Small intestine (tissue), 7 donors: ENCODE measurements at regions not wholly inside any gene's neighbourhood (a gene's known extent, or its start where the extent isn't known, plus 50 kb on each side); places are given as distances from the start of the nearest gene placed in this dataset.
"Not testable (repeated sequence)": the region's sequence is repeated elsewhere in the genome, so short reads cannot be mapped to it uniquely, and the experiment has no call there.

Experiments
- DNase-seq, 2 donors: peaks; one replicate each; pipeline versions ENCODE4 v3.0.0 to v3.0.0-alpha.2; 2013
- FAIRE-seq: peaks from 2 replicates; lab custom pipeline; 2012; peaks lifted over from hg19 to GRCh38; lab: Jason Lieb, UNC
- H3K27ac ChIP-seq, 3 donors: one replicate each; pipeline ENCODE4 v1.5.1; 2013; ENCODE audit warnings: low read length in 2 of 3, mild to moderate bottlenecking in 2 of 3, control low read depth in 1 of 3, inconsistent platforms in 1 of 3, low read depth in 1 of 3, moderate library complexity in 1 of 3
- H3K27me3 ChIP-seq, 3 donors: one replicate each; pipeline ENCODE4 v1.6.1; 2013; ENCODE audit warnings: low read length in 3 of 3, inconsistent platforms in 1 of 3; ENCODE audit not compliant: control insufficient read depth in 3 of 3, insufficient read depth in 3 of 3
- H3K36me3 ChIP-seq, 3 donors: one replicate each; pipeline ENCODE4 v1.6.1; 2013; ENCODE audit warnings: low read length in 3 of 3, inconsistent platforms in 1 of 3, low read depth in 1 of 3, mild to moderate bottlenecking in 1 of 3, moderate library complexity in 1 of 3; ENCODE audit not compliant: control insufficient read depth in 3 of 3, insufficient read depth in 2 of 3
- H3K4me1 ChIP-seq, 3 donors: one replicate each; pipeline ENCODE4 v1.6.1; 2013; ENCODE audit warnings: low read length in 2 of 3, inconsistent platforms in 1 of 3, low read depth in 1 of 3, mild to moderate bottlenecking in 1 of 3, moderate library complexity in 1 of 3; ENCODE audit not compliant: control insufficient read depth in 3 of 3, insufficient read depth in 2 of 3
- H3K4me3 ChIP-seq, 3 donors: one replicate each; pipeline ENCODE4 v1.5.1; 2013; ENCODE audit warnings: low read length in 3 of 3, control low read depth in 1 of 3, inconsistent platforms in 1 of 3, low read depth in 1 of 3, mild to moderate bottlenecking in 1 of 3, moderate library complexity in 1 of 3
- H3K9me3 ChIP-seq, 2 donors: one replicate each; pipeline ENCODE4 v1.6.1; 2013; ENCODE audit warnings: low read depth in 1 of 2, low read length in 1 of 2; ENCODE audit not compliant: control insufficient read depth in 2 of 2, insufficient read depth in 1 of 2
- WGBS, 3 donors: extraction: QIAGEN DNeasy Blood & Tissue Kit; methylation state at CpG; one replicate each; pipeline ENCODE4 v1.1.7; 2013; 5-methylcytosine and 5-hydroxymethylcytosine counted together
- donor health status: healthy with polysubstance abuse.
- donor health status: control.
- donor health status: control.
- donor health status: Bipolar disorder and iron deficiency.
- donor health status: healthy.

- Histone ChIP-seq H3K36me3 (no peaks in the 10 kb centered on the region), H3K9me3 (peaks cover 0 to 2% of the 10 kb centered on the region in 2 donors), H3K27me3 (no peaks in the 10 kb centered on the region), H3K27ac (no peak overlapping the region), H3K4me3 (no peak overlapping the region), H3K4me1 (no peaks in the 10 kb centered on the region)
- 73 to 79% (median 79%) methylated on average over 2 of the region's 2 CpGs for WGBS, 3 donors
- FAIRE-seq (no peak), DNase-seq (no peak)
Measured at GRCh38 chr5:50343715-50344114, 97.4 kb downstream of the EMB start.

- no peaks in the 10 kb centered on the region for H3K4me1 ChIP-seq
- WGBS, 3 donors: 69 to 82% (median 78%) methylated on average over 2 of the region's 2 CpGs
- DNase-seq: no peak
- H3K27ac ChIP-seq: no peak overlapping the region
- peaks cover 0 to 2% of the 10 kb centered on the region in 2 donors for H3K9me3 ChIP-seq
- no peak overlapping the region for H3K4me3 ChIP-seq
- FAIRE-seq: no peak
- H3K36me3 ChIP-seq: no peaks in the 10 kb centered on the region
- no peaks in the 10 kb centered on the region for H3K27me3 ChIP-seq
Measured at GRCh38 chr5:50340757-50341156, 100.3 kb downstream of the EMB start.

DNA sequence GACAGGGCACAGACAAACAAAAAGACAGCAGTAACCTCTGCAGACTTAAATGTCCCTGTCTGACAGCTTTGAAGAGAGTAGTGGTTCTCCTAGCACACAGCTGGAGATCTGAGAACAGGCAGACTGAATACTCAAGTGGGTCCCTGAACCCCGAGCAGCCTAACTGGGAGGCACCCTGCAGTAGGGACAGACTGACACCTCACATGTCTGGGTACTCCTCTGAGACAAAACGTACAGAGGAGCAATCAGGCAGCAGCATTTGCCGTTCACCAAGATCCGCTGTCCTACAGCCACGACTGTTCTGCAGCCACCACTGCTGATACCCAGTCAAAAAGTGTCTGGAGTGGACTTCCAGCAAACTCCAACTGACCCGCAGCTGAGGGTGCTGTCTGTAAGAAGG lies 110.5 kb downstream of the EMB start:
- FAIRE-seq, H3K27ac ChIP-seq, H3K4me1 ChIP-seq, H3K36me3 ChIP-seq, H3K27me3 ChIP-seq, H3K4me3 ChIP-seq, DNase-seq: not testable (repeated sequence)
- WGBS, 3 donors: 59 to 79% (median 69%) methylated on average over 6 of the region's 6 CpGs
- peaks cover 0 to 12% of the 10 kb centered on the region in 2 donors for H3K9me3 ChIP-seq

DNA sequence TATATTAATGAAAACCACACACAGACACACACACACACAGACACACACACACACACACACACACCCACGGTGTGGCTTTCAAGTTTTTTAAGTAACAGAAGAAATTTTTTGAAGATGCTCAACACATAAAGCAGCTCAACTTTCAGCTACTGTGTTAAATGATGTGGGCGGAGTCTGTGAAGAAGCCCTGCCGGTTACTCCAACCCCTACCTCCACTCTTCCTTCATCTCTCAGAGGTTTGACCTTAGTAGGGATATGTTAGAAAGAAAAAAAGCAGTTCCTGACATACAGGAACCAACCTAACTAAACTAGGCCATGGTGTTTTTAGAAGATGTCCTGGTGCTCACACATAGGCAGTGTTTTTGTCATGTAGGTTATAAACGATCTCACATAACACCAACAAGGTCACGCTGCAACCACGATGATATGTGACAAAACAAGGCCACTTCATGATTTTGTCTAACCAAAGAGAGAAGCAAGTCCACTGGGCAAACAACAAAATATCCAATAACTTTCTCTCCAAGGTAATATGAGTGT lies 112.8 kb downstream of the EMB start:
- peaks cover 0 to 14% of the 10 kb centered on the region in 2 donors for H3K9me3 ChIP-seq
- DNase-seq (no peak), FAIRE-seq (no peak)
- H3K27me3 ChIP-seq: no peaks in the 10 kb centered on the region
- H3K27ac ChIP-seq: no peak overlapping the region
- H3K4me3 ChIP-seq: no peak overlapping the region
- WGBS, 3 donors: 52 to 72% (median 69%) methylated on average over 6 of the region's 6 CpGs
- H3K4me1 ChIP-seq: no peaks in the 10 kb centered on the region
- no peaks in the 10 kb centered on the region for H3K36me3 ChIP-seq

GRCh38 chr5:50325237-50325832 lies 115.8 kb downstream of the EMB start:
- WGBS, 3 donors: 19 to 32% (median 28%) methylated on average over 4 of the region's 4 CpGs
- H3K27ac ChIP-seq: no peak overlapping the region
- FAIRE-seq: peak; percentile 44

GRCh38 chr5:50320131-50320749 lies 120.8 kb downstream of the EMB start:
- Histone ChIP-seq H3K4me3 (no peak overlapping the region), H3K9me3 (peaks cover 0 to 10% of the 10 kb centered on the region in 2 donors), H3K36me3 (no peaks in the 10 kb centered on the region), H3K27me3 (no peaks in the 10 kb centered on the region), H3K4me1 (no peaks in the 10 kb centered on the region), H3K27ac (no peak overlapping the region)
- FAIRE-seq (no peak), DNase-seq (no peak)
- 63 to 69% (median 68%) methylated on average over 1 of the region's 1 CpG for WGBS, 3 donors

More at GRCh38 chr5:50325237-50325832, 115.8 kb downstream of the EMB start:
- peak; percentile 9 to 27 for DNase-seq
- no peaks in the 10 kb centered on the region for H3K36me3 ChIP-seq
- H3K27me3 ChIP-seq: no peaks in the 10 kb centered on the region
- H3K4me3 ChIP-seq: no peak overlapping the region
- H3K9me3 ChIP-seq: peaks cover 0 to 10% of the 10 kb centered on the region in 2 donors
- no peaks in the 10 kb centered on the region for H3K4me1 ChIP-seq

DNA sequence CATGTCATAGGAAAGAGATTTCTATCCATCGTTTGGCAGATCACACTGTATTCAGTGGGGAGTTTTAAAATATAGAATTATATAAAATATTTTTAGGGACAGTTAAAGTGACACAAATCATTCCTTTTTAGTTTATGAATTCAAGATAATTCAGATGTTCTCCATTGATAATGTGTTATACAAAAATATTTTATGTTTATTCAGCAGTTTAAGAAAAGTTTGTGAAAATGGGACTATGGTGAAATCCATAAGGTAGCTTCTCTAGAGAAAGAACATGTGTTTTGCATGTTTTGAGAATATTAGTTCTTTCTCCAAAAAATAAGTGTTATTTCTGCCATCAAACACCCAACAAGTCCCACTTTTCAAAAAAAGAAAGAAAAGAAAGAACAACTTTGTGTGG lies 122.9 kb downstream of the EMB start:
- no peaks in the 10 kb centered on the region for H3K27me3 ChIP-seq
- FAIRE-seq (no peak), DNase-seq (no peak)
- H3K4me3 ChIP-seq: no peak overlapping the region
- no peak overlapping the region for H3K27ac ChIP-seq
- peaks cover 0 to 8% of the 10 kb centered on the region in 2 donors for H3K9me3 ChIP-seq
- H3K36me3 ChIP-seq: no peaks in the 10 kb centered on the region
- 57 to 71% (median 62%) methylated on average over 1 of the region's 1 CpG for WGBS, 3 donors
- no peaks in the 10 kb centered on the region for H3K4me1 ChIP-seq

DNA sequence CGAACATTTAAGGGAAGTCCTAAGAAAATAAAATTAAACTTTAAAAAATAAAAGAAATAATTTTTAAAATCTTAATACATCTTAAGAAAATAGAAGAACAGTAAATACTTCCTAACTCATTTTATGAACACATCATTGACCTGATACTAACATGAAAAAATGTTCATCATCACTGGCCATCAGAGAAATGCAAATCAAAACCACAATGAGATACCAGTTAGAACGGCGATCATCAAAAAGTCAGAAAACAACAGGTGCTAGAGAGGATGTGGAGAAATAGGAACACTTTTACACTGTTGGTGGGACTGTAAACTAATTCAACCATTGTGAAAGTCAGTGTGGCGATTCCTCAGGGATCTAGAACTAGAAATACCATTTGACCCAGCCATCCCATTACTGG lies 134.6 kb downstream of the EMB start:
- not testable (repeated sequence) for H3K27ac ChIP-seq, FAIRE-seq, H3K27me3 ChIP-seq, H3K9me3 ChIP-seq, H3K4me3 ChIP-seq, H3K4me1 ChIP-seq, H3K36me3 ChIP-seq, DNase-seq
- 77 to 81% (median 77%) methylated on average over 4 of the region's 4 CpGs for WGBS, 3 donors
